Ovary (tissue), 7 donors: ENCODE measurements at regions not wholly inside any gene's neighbourhood (a gene's known extent, or its start where the extent isn't known, plus 50 kb on each side); places are given as distances from the start of the nearest gene placed in this dataset.

Experiments
- DNase-seq, 5 donors: peaks; one replicate each; pipeline ENCODE4 v3.0.0-alpha.2; 2019 to 2020
- H3K27ac ChIP-seq, 2 donors: fragments of 200-600 bp; one replicate each; pipeline versions ENCODE4 v1.5.1 to v1.8.0; 2019 to 2022
- H3K27me3 ChIP-seq: fragments of 200-600 bp; one replicate; pipeline ENCODE4 v1.8.0; 2022
- H3K36me3 ChIP-seq: fragments of 200-600 bp; sonication (generic); one replicate; pipeline ENCODE4 v1.5.1; 2019
- H3K4me1 ChIP-seq: one replicate; pipeline ENCODE4 v1.8.1; 2013; ENCODE audit warnings: mild to moderate bottlenecking, moderate library complexity; ENCODE audit not compliant: insufficient read depth
- H3K4me3 ChIP-seq: fragments of 200-600 bp; sonication (generic); one replicate; pipeline ENCODE4 v1.5.1; 2017
- H3K9me3 ChIP-seq, 2 donors: fragments of 200-600 bp in 1 of 2; sonication (generic) in 1 of 2; one replicate each; pipeline versions ENCODE4 v1.5.1 to v1.8.1; 2013 to 2019; ENCODE audit warnings: mild to moderate bottlenecking in 1 of 2, moderate library complexity in 1 of 2
- EP300 ChIP-seq: sonication (generic); formaldehyde crosslinking; IDR thresholded peaks from one replicate; pipeline ENCODE4 v1.6.1; 2017; ENCODE audit warnings: antibody characterized with exemption
- POLR2A ChIP-seq: fragments of 450-650 bp; IDR thresholded peaks from one replicate; pipeline ENCODE4 v1.6.1; 2017; ENCODE audit warnings: antibody characterized with exemption, mild to moderate bottlenecking, moderate library complexity
- WGBS, 3 donors: extraction: QIAGEN DNeasy Blood & Tissue Kit in 1 of 3; methylation state at CpG; one replicate each; pipeline versions ENCODE4 v1.1.5 to v1.1.7; 2013 to 2017; 5-methylcytosine and 5-hydroxymethylcytosine counted together
- intact Hi-C, 4 donors: fragments of 100-400 bp; cut with DNase I; formaldehyde crosslinking; loops; one replicate each; pipeline versions ENCODE4 v1.11.0 to v1.15.1; 2022 to 2023
- TF ChIP-seq, protein P1 (sequence below), 3 donors: fragments of 450-650 bp in 2 of 3; fragments of 200-600 bp in 1 of 3; IDR thresholded peaks; one replicate each; pipeline versions ENCODE4 v1.5.1 to v1.8.0; 2016 to 2022; ENCODE audit warnings: antibody characterized with exemption in 3 of 3, mild to moderate bottlenecking in 1 of 3
- donor health status: DM: no; HTN: no; CAD: no; lungs with moderate emphysema.
- donor health status: DM: no; HTN: no; CAD: no.
- donor health status: Bipolar disorder and iron deficiency.
- donor health status: DM: no; HTN: no; CAD: no.
- donor health status: DM: yes; HTN: yes; CAD: no.

DNA sequence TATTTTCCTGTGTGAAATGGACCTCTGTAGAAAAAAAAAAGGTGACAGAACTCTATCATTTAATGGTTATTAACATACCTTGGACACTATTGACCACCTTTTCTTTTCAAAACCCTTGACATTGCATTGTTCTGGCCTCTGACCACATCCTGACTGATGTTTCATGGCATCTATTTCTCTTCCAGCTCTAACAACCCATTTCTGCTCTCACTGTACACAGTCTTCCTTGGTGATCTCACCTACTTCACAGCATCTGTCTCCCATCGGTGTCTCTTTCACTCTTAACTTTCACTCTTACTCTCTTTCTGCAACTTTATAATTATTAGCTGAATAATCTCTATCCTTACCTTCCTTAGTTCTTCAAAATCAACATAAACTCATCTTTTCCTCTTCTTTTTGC, 217.4 kb upstream of the CD96 start:
- WGBS, 3 donors: 92 to 98% (median 95%) methylated on average over 1 of the region's 1 CpG
- H3K4me3 ChIP-seq: no peak overlapping the region
- intact Hi-C loops: no loop called here
- no peaks in the 10 kb centered on the region for H3K36me3 ChIP-seq
- TF ChIP-seq, protein P1, sequence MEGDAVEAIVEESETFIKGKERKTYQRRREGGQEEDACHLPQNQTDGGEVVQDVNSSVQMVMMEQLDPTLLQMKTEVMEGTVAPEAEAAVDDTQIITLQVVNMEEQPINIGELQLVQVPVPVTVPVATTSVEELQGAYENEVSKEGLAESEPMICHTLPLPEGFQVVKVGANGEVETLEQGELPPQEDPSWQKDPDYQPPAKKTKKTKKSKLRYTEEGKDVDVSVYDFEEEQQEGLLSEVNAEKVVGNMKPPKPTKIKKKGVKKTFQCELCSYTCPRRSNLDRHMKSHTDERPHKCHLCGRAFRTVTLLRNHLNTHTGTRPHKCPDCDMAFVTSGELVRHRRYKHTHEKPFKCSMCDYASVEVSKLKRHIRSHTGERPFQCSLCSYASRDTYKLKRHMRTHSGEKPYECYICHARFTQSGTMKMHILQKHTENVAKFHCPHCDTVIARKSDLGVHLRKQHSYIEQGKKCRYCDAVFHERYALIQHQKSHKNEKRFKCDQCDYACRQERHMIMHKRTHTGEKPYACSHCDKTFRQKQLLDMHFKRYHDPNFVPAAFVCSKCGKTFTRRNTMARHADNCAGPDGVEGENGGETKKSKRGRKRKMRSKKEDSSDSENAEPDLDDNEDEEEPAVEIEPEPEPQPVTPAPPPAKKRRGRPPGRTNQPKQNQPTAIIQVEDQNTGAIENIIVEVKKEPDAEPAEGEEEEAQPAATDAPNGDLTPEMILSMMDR (IDR thresholded peaks at IDR 0.05): no peak
- TF ChIP-seq EP300: no peak
- TF ChIP-seq POLR2A: no peak
- H3K9me3 ChIP-seq: no peaks in the 10 kb centered on the region
- H3K27me3 ChIP-seq: no peaks in the 10 kb centered on the region
- DNase-seq: no peak
- no peak overlapping the region for H3K27ac ChIP-seq
- H3K4me1 ChIP-seq: no peaks in the 10 kb centered on the region

DNA sequence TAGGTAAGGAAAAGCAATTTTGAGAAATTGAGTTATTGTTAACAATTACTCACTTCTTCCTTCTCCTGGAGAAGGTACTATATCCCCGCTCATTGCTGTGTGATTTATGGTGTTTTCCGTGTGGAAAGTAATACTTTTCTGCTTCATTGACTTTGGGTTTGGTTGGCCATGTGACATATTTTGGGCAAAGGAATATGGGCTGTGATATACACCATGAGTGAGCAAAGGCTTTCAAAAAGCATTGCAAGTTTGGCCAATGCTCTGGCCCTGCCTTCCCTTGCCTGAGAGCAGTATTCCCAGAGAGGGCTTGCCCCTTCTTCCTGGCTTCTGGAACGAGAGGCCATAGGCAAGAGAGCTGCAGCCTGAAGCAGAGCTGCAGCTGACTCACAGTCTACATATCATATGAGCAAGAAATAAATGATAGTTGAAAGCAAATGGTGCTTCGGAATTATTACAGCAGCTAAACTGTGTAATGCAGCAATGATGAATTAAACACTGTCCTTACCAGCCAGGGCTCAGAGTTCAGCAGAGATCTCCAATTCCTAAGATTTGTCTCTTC, 216.8 kb upstream of the CD96 start:
- TF ChIP-seq POLR2A: no peak
- TF ChIP-seq, protein P1 (IDR thresholded peaks at IDR 0.05): no peak
- TF ChIP-seq EP300: no peak
- no peaks in the 10 kb centered on the region for H3K9me3 ChIP-seq
- H3K4me1 ChIP-seq: no peaks in the 10 kb centered on the region

DNA sequence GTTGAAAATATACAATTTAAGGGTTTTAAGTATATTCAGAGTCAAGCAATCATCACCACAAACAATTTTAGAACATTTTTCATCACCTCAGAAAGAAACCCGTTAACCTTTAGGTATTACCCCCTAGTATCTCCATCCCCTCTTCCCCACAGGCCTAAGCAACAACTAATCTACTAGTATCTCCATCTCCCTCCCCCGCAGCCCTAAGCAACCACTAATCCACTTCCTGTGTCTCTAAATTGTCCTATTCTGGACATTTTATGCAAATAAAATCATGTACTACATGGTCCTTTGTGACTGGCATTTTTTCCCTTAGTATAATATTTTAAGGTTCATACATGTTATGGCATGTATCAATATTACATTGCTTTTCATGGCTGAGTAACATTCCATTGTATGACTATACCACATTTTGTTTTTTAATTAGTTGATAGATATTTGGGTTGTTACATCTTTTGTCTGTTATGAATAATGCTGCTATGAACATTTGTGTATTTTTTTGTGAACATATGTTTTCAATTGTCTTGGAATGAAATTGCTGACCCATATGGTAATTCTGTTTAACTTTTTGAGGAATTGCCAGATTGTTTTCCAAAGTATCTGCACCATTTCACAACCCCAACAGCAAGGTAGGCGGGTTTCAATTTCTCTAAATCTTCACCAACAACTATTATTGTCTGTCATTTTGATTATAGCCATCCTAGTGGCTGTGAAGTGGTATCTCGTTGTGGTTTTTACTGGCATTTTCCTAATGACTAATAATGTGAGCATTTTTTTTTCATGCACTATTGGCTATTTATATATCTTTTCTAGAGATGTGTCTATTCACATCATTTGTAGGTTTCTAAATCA, 215.6 kb upstream of the CD96 start:
- no peak for TF ChIP-seq EP300
- no peak for TF ChIP-seq POLR2A
- TF ChIP-seq, protein P1 (IDR thresholded peaks at IDR 0.05): no peak
- Histone ChIP-seq H3K9me3 (no peaks in the 10 kb centered on the region), H3K36me3 (no peaks in the 10 kb centered on the region), H3K4me3 (no peak overlapping the region), H3K4me1 (no peaks in the 10 kb centered on the region), H3K27ac (no peak overlapping the region), H3K27me3 (no peaks in the 10 kb centered on the region)
- intact Hi-C loops: no loop called here
- no peak for DNase-seq
- WGBS, 3 donors: 90 to 96% (median 95%) methylated on average over 4 of the region's 4 CpGs

More for the DNA sequence above, 216.8 kb upstream of the CD96 start:
- intact Hi-C loops: no loop called here
- no peak for DNase-seq
- H3K36me3 ChIP-seq: no peaks in the 10 kb centered on the region
- no peaks in the 10 kb centered on the region for H3K27me3 ChIP-seq
- no peak overlapping the region for H3K27ac ChIP-seq
- no peak overlapping the region for H3K4me3 ChIP-seq
- 80 to 92% (median 91%) methylated on average over 4 of the region's 4 CpGs for WGBS, 3 donors

DNA sequence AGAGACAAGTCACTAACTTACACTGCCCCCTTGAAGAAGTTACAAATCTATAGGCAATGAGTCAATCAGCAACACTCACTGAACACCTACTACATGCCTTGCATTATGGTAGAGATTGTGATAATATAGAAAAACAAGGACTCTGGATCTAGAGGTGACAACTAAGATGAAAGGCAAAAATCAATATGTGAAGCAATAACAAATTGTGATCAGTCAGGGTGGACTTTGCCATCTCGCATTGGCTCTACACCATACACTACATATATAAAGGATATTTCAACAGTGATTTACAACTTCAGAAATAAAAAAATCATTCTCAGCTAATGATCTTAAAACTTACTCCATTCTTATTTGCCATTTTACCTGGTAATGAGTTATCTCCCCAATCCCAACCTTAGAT, 210.7 kb upstream of the CD96 start:
- Histone ChIP-seq H3K27ac (no peak overlapping the region), H3K4me3 (no peak overlapping the region), H3K9me3 (no peaks in the 10 kb centered on the region), H3K36me3 (no peaks in the 10 kb centered on the region), H3K27me3 (no peaks in the 10 kb centered on the region), H3K4me1 (peaks cover under 1% of the 10 kb centered on the region)
- TF ChIP-seq EP300 (no peak), POLR2A (no peak)
- TF ChIP-seq, protein P1 (IDR thresholded peaks at IDR 0.05): no peak
- intact Hi-C loops: loop anchor here in 1 of 4 donors (10.0 kb wide), 1 partner anchor 147 kb away; no protein-coding TSS in a partner anchor
- WGBS, 3 donors: 51 to 100% (median 98%) methylated on average over 1 of the region's 1 CpG
- no peak for DNase-seq
